ENCODE measurements at regions not wholly inside any gene's neighbourhood (a gene's known extent, or its start where the extent isn't known, plus 50 kb on each side); places are given as distances from the start of the nearest gene placed in this dataset.

DNA sequence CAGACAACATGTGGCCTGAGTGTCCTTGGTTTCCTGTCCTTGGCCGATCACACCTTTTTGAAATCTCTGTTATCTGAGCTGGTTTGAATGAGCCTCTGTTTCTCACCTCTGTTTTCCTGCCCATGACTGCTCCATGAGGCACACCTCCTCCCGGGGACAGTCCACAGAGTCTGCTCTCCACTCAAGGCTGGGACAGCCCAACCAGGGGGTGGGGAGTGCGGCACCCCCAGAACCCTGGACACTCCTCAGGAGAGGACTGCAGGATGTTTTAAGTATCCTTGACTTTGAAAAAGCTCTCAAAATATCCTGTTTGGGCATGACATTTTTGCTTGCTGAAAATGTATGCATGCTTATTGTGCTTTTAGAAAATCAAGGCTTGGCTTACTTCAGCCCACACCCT, 333.0 kb upstream of the N4BP1 start:
- TF ChIP-seq TAF1 (IDR thresholded peaks at IDR 0.05; ENCODE audit: borderline replicate concordance, low read depth, low read length) = no peak
- no peak for TF ChIP-seq POLR2A (IDR thresholded peaks at IDR 0.05; ENCODE audit: low read depth, low read length)
- TF ChIP-seq POLR2AphosphoS5 (IDR thresholded peaks at IDR 0.05; ENCODE audit: low read depth, low read length) = no peak

Measured in GM12892 (cell line).